HG03060 (cell line): ENCODE measurements at regions not wholly inside any gene's neighbourhood (a gene's known extent, or its start where the extent isn't known, plus 50 kb on each side); places are given as distances from the start of the nearest gene placed in this dataset.

Source experiments
- ATAC-seq: cut with Tn5 transposase; IDR thresholded peaks from one replicate; pipeline ENCODE4 v1.9.1; 2021; ENCODE audit warnings: low read depth, moderate number of reproducible peaks; ENCODE audit not compliant: unreplicated experiment

DNA sequence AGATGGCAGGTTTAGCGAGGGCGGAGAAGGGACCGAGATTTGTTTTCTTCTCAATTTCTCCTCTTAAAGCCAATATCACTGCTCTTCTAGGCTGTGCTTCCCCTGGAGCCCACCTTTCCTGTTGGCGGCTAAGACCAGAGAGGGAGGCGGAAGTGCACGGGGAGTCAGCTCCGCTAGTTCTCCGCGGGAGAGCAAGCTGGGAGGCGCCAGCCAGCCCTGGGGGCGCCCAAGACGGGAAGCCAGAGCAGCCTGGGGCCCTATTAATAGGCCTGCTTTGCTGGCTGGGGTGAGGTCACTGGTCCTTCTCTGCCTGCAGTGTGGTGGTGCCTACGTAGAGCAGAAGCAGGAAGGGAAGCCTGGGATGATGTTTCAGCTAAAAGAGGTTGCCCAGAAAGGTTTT, 61.6 kb downstream of the LSM5 start:
- ATAC-seq, result no peak

GRCh38 chr7:32427769-32428291, 62.4 kb downstream of the LSM5 start:
- peak; percentile 57 for ATAC-seq

DNA sequence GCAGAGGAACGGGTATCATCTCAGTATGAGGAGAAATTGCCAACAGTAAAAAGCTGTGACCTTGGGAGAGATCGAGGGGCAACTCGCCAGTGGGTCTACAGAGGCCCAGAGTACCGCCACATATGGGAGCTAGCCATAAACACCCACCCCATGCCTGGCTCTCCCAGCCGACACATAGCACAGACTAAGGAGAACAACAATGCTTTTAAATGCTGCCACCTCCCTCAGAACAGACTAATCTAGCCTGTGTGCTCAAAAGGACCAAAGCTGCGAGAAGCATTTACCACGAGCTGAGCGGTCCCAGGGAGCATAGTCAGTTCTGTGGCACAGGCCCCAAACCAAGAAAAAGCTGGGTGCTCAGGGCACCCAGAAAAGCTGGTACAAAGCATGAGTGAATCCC, 73.3 kb downstream of the LSM5 start:
- ATAC-seq, result no peak

- no peak for ATAC-seq
These were observed 74.2 kb downstream of the LSM5 start for GRCh38 chr7:32415936-32416335.

- no peak for ATAC-seq
These were observed 74.7 kb downstream of the LSM5 start for GRCh38 chr7:32415519-32415918.

DNA sequence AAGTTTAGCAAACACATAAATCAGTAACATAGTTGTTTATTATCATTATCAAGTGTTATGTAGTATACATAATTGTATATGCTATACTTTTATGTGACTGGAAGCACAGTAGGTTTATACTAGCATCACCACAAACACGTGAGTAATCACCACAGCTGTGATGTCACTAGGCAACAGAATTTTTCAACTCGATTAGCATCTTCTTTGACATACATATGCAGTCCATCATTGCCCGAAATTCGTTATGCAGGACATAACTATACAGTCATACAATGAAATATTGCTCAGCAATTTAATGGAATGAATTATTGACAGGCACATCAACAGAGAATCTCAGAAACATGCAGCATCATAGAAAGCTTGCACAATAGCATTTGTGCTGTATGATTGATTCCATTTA, 77.7 kb downstream of the LSM5 start:
- ATAC-seq, result no peak

DNA sequence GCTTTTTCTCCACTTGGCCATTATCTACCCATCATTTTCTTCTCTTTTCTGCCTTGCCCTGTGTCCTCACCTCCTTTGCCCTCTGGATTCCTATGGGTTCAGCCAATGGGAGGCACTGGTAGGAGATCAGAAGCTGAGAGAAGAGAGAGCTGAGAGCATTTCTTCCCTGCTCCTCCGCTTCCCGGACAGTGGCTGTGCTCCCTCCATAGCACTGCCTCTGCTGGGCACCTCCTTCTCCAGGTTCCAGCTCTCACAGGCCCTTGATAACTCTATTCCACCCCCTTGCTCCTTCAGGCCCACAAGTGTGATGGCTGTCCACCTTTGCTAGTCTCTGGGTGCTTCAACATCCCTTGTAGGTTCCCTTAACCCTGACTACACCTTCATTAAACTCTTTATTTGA, 79.6 kb downstream of the LSM5 start:
- ATAC-seq, result no peak

GRCh38 chr7:32406386-32406785, 83.8 kb downstream of the LSM5 start:
- no peak for ATAC-seq

DNA sequence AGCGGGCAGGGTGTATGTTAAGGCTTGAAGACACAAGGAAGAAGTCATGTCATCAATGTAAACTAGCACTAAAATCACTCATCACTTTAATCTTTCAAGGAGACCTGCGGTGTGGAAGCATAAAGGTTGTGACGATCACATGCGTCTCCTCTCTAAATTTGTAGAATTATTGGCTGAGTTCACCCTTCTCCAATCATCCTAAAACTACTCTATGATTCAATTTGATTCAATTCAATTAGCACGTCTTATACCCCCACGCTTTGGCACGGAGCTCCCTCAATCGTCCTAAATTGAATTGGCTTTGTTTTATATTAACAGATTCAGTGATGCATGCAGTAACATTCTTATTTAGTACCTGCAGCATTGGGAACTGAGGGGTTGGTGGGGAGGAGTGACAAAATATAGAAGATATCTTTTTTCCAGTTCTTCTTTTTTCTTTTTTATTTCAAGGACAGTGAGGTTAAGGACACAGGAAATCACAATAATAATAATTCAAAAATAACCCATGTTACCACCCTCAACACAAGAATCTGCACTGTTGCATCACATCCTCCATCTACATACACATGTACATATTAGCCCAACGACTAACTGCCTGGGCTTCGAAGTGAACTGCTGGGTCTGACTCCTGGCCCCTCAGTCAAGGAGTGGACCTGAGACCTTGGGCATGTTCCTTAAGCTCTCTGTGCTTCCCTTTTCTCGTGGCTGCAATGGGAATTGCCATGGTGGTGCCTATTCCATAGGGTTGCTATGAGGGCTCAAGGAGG, 86.5 kb downstream of the LSM5 start:
- no peak for ATAC-seq

DNA sequence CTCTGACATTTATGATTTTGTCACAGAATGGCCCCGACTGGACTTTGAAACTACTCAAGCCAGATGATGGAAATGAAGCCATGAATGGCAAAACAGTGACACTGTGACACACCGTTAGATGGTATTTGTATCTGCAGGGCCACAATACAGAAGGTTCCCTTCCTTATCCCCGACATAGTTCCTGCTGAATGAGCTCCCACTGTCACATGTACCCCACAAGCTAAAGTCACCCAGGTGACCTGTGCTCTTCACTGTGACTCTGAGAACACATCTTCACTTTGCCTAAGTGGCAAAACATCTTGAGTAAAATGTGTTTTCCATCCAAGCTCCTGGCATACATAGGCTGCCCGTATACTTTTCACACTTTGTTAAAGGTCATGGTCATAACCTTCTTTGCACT, 89.5 kb downstream of the LSM5 start:
- no peak for ATAC-seq

DNA sequence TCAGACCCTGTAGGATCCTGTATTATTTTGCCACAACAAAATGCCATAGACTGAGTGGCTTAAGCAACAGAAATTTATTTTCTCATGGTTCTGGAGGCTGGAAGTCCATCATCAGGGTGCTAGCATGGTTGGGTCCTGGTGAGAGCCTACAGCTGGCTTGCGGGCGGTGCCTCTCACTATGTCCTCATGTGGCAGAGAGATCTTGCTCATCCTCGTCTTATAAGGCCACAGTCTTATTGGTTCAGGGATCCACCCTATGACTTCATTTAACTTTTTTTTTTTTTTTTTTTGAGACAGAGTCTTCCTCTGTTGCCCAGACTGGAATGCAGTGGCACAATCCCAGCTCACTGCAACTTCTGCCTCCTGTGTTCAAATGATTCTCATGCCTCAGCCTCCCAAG, 90.9 kb downstream of the LSM5 start:
- no peak for ATAC-seq

- ATAC-seq, result no peak
These were observed 95.0 kb downstream of the LSM5 start for GRCh38 chr7:32395168-32395567.

DNA sequence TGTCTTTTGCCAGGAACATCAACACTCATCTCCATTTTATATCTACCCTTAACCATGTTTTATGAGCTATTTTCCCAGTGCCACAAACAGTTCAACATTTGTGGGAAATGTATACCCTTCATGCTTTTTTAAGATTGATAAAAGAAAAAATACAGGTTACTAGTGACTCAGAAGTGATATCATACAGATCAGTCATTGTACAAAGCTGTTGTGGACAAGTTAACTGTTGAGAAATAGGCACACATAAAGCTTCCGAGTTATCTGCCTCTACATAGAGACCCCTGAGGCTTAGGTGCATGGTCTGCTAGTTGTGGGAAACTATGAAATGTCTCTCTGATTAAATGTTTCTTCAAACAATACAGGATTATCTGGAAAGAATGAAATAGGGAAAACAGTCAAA, 96.3 kb downstream of the LSM5 start:
- no peak for ATAC-seq

DNA sequence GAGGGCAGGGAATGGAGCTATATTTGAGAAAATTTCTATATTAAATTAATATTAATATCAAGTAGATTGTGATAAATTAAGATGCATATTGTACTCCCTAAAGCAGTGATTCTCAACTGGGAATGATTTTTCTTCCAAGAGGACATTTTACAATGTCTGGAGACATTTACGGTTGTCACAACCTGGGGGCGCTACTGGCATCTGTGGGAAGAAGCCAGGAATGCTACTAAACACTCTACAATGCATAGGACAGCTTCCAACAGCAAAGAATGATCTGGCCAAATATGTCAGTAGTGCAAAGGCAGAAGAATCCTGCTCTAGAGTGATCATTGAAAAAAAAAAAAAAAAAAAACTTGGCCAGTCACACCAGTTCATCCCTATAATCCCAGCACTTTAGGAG, 100.0 kb downstream of the LSM5 start:
- ATAC-seq, result no peak

GRCh38 chr7:32385316-32385956, 104.7 kb downstream of the LSM5 start:
- no peak for ATAC-seq

DNA sequence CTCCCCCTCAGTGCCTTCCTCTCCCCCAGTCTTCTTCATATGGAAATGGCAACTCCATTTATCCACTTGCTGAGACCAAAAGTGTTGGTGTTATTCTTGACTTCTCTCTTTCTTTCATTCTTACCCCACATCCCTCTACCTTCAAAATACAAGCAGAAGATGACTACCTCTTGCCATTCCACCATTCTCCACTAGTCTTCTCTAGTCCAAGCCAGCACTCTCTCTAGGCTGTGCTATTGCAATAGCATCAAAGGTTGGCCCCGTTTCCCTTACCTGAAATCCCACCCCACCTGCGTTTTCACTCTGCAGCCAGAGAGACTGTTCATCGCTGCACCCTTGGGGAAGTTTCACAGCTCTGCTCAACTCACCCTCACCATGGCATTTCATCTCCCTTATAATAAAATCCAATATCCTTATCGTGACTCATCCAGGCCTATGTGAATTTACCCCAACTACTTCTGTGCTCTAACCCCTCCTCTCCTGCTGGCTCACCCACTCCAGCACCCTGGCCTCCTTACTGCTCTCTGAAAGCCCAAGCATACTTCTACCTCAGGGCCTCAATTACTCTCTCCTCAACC, 109.1 kb downstream of the LSM5 start:
- no peak for ATAC-seq

DNA sequence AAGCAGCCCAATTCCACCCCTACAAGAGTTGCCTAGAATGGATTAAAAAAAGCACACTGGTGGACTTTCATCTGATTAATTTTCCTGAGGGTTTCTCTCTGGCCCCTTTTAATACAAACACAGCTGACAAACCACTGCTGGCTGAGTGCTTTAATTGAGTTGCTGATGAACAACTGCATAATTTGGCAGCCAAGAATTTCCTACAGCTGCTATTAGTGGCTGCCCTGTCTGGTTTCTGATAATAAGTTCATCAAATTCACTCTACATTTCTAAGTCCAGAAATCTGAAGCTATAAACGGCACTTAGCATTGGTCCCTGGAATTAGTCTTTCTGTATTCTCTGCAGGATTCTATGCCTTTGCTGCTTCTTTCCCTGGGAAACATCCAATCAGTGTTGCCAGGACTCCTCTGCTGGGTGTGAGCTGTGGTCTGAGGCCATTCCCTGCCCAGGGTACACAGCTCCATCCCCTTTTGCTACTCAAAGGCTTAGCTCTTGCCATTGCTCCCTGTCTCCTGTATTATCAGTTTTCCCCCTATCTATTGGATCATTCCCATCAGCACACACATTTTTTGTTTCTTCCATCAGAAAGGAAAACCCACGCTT, 110.6 kb downstream of the LSM5 start:
- no peak for ATAC-seq

DNA sequence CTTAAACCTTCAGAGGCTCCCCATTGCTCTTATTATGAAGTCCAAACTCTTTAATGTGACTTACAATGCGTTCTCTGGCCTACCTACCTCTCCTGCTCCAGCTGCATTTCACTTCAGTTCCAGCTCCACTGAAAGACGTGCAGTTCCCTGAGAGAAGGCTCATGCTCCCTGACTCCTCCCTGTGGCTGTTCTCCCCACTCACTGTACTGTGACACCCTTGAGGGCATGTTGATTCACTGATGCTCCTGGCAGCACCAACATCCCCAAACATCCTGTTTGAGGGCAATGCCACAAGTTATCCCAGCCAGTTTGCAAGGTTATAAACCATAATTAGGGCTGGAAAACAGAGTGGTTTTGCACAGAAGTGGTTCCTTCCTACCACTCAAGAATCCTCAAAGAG, 111.2 kb downstream of the LSM5 start:
- no peak for ATAC-seq

GRCh38 chr7:32364581-32364980, 125.6 kb downstream of the LSM5 start:
- no peak for ATAC-seq

- ATAC-seq, result no peak
These were observed 130.1 kb downstream of the LSM5 start for GRCh38 chr7:32360127-32360526.

DNA sequence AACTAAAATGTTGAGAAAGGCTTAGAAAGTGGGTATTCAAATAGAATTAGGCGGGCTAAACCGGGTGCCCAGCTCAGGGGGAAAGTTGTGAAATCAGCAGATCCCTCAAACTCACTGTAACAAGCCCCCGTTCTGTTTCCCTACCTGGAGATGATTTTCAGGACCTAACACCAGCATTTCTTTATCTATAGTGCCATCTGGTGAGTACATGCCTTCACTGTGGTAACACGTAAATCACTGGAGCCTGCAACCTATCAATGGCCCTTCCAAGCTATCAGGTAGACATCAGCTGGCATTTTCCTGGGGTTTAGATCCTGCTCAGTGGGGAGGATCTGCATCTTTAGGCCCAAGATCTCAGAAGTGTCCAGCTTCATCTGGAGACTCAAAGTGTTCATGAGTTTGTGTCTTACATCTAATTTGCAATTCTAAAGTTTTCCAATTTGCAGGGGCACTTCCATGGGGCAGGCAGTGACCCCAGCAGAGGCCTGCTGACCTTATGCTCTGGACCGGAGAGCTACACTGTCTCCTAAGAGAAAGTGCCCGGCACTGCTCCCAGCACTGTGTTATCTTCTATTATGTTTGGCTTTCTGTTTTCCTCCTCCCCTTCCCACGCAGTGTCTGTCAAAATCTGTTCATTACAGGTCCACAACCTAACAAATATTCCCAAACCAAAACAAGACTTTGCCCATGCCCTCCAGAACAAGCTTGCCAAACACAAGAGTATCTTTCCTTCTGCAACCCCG, 132.5 kb downstream of the LSM5 start:
- no peak for ATAC-seq
